HEK293T (cell line): ENCODE measurements at regions not wholly inside any gene's neighbourhood (a gene's known extent, or its start where the extent isn't known, plus 50 kb on each side); places are given as distances from the start of the nearest gene placed in this dataset.
"Not testable (repeated sequence)": the region's sequence is repeated elsewhere in the genome, so short reads cannot be mapped to it uniquely, and the experiment has no call there.

ENCODE experiments used
- BHLHE40 ChIP-seq: fragments of 450-650 bp; IDR thresholded peaks from 2 replicates; pipeline ENCODE4 v1.6.1; 2016; ENCODE audit warnings: mild to moderate bottlenecking, moderate library complexity, borderline replicate concordance
- CTBP1 ChIP-seq: fragments of 450-650 bp; IDR thresholded peaks from 2 replicates; pipeline ENCODE4 v1.6.1; 2016; ENCODE audit warnings: borderline replicate concordance
- FOXK2 ChIP-seq: fragments of 450-650 bp; IDR thresholded peaks from 2 replicates; pipeline ENCODE4 v1.6.1; 2016; ENCODE audit warnings: mild to moderate bottlenecking
- FOXM1 ChIP-seq: fragments of 450-650 bp; IDR thresholded peaks from 2 replicates; pipeline ENCODE4 v1.6.1; 2017; ENCODE audit warnings: mild to moderate bottlenecking, borderline replicate concordance
- L3MBTL2 ChIP-seq: fragments of 450-650 bp; conservative IDR thresholded peaks from 2 replicates; pipeline ENCODE4 v1.6.1; 2016; ENCODE audit warnings: mild to moderate bottlenecking
- NFRKB ChIP-seq: fragments of 450-650 bp; IDR thresholded peaks from 2 replicates; pipeline ENCODE4 v1.6.1; 2016; ENCODE audit warnings: mild to moderate bottlenecking, moderate library complexity

GRCh38 chr7:6950231-6950630, 124.2 kb upstream of the CCZ1B start:
- not testable (repeated sequence) for TF ChIP-seq FOXK2, FOXM1, NFRKB, BHLHE40, L3MBTL2, CTBP1
